ENCODE measurements at regions not wholly inside any gene's neighbourhood (a gene's known extent, or its start where the extent isn't known, plus 50 kb on each side); places are given as distances from the start of the nearest gene placed in this dataset.

DNA sequence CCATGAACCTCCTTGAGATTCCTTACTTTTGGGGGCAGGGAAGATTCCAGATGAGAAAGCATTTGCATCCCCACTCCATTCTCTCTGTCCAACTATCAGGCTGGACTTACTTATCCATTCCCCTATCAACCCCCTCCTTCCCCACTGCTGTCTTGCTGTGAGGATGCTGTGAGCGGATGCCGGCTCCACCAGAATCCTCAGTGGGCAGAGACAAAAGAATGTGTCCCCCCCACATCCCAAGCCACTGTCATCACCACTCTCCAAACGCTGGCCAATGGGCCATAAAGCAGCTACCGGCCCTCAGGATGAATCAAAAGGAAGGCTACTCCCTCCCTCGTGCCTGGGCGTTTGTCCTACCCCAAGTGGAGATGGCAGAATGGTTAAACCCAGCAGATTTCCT is 173.0 kb upstream of the NTF3 start:
- WGBS, result 85% methylated on average over 6 of the region's 6 CpGs
- intact Hi-C loops (cut with DNase I), result no loop called here
- peaks cover 0 to 6% (median 0%) of the 10 kb centered on the region in 4 donors for H3K27me3 ChIP-seq

DNA sequence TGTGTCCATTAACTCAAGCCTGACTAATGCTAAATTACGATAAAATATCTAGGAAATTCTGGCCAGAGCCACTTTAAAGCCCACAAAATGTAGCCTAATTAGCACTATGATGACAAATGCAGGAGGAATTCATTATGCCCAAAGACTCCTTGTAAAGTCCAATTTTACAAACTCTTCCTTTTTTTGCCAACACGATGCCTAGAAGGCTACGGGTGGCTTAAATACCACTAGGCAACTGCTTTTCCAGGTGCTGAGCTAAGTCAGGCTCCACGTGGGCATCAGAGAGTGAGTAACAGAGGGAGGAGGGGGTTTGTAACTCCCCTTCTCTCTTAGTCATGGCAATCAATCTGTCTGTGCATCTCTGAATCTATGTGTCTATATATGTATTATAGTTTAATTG is 172.4 kb upstream of the NTF3 start:
- 80% methylated on average over 4 of the region's 4 CpGs for whole genome bisulfite sequencing
- H3K36me3 ChIP-seq, result no peaks in the 10 kb centered on the region
- H3K9me3 ChIP-seq, result no peaks in the 10 kb centered on the region
- no peak overlapping the region for H3K27ac ChIP-seq (replicated peaks in 1 of 4)
- no peaks in the 10 kb centered on the region for H3K4me1 ChIP-seq
- H3K27me3 ChIP-seq, result peaks cover 0 to 6% (median 0%) of the 10 kb centered on the region in 4 donors
- intact Hi-C loops (cut with DNase I), result no loop called here
- TF ChIP-seq, protein P1, sequence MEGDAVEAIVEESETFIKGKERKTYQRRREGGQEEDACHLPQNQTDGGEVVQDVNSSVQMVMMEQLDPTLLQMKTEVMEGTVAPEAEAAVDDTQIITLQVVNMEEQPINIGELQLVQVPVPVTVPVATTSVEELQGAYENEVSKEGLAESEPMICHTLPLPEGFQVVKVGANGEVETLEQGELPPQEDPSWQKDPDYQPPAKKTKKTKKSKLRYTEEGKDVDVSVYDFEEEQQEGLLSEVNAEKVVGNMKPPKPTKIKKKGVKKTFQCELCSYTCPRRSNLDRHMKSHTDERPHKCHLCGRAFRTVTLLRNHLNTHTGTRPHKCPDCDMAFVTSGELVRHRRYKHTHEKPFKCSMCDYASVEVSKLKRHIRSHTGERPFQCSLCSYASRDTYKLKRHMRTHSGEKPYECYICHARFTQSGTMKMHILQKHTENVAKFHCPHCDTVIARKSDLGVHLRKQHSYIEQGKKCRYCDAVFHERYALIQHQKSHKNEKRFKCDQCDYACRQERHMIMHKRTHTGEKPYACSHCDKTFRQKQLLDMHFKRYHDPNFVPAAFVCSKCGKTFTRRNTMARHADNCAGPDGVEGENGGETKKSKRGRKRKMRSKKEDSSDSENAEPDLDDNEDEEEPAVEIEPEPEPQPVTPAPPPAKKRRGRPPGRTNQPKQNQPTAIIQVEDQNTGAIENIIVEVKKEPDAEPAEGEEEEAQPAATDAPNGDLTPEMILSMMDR (IDR thresholded peaks at IDR 0.05), result no peak
- no peak for TF ChIP-seq POLR2AphosphoS5 (IDR thresholded peaks at IDR 0.05)
- TF ChIP-seq EP300 (IDR thresholded peaks at IDR 0.05), result no peak
- TF ChIP-seq POLR2A (IDR thresholded peaks at IDR 0.05; ENCODE audit: low read depth), result no peak
- no peak overlapping the region for H3K4me3 ChIP-seq
- DNase-seq (ENCODE audit: extremely low spot score), result no peak

More for the DNA sequence above, 173.0 kb upstream of the NTF3 start:
- TF ChIP-seq POLR2AphosphoS5 (IDR thresholded peaks at IDR 0.05) (no peak), EP300 (IDR thresholded peaks at IDR 0.05) (no peak), POLR2A (IDR thresholded peaks at IDR 0.05; ENCODE audit: low read depth) (no peak)
- TF ChIP-seq, protein P1 (IDR thresholded peaks at IDR 0.05), result no peak
- Histone ChIP-seq H3K36me3 (no peaks in the 10 kb centered on the region), H3K27ac (replicated peaks in 1 of 4) (no peak overlapping the region), H3K9me3 (no peaks in the 10 kb centered on the region), H3K4me3 (no peak overlapping the region), H3K4me1 (no peaks in the 10 kb centered on the region)
- no peak for DNase-seq (ENCODE audit: extremely low spot score)

DNA sequence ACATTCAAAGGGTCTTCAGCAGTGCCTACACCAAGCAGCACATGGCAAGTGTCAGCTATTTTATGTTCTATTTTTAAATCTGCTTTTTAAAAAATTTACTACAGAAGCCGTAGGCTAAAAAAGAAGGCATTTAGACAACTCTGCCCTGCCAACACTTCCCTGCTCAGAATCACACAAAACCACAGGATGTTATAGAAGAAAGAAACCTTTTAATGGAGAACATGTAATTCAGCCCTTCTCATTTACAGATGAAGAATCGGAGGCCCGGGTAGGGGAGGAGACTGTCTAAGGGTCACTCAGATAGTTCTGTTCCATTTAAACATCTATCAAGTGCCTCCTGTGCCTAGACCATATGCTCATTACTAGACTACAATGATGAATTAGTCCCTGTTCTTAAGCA is 171.8 kb upstream of the NTF3 start:
- no peaks in the 10 kb centered on the region for H3K4me1 ChIP-seq
- no peak for DNase-seq (ENCODE audit: extremely low spot score)
- H3K36me3 ChIP-seq, result no peaks in the 10 kb centered on the region
- intact Hi-C loops (cut with DNase I), result no loop called here
- peaks cover 0 to 6% (median 0%) of the 10 kb centered on the region in 4 donors for H3K27me3 ChIP-seq
- H3K9me3 ChIP-seq, result no peaks in the 10 kb centered on the region
- H3K4me3 ChIP-seq, result no peak overlapping the region
- H3K27ac ChIP-seq (replicated peaks in 1 of 4), result no peak overlapping the region
- TF ChIP-seq POLR2A (IDR thresholded peaks at IDR 0.05; ENCODE audit: low read depth), result no peak
- TF ChIP-seq POLR2AphosphoS5 (IDR thresholded peaks at IDR 0.05), result no peak
- TF ChIP-seq, protein P1 (IDR thresholded peaks at IDR 0.05), result no peak
- TF ChIP-seq EP300 (IDR thresholded peaks at IDR 0.05), result no peak
- WGBS, result 63% methylated on average over 3 of the region's 3 CpGs

DNA sequence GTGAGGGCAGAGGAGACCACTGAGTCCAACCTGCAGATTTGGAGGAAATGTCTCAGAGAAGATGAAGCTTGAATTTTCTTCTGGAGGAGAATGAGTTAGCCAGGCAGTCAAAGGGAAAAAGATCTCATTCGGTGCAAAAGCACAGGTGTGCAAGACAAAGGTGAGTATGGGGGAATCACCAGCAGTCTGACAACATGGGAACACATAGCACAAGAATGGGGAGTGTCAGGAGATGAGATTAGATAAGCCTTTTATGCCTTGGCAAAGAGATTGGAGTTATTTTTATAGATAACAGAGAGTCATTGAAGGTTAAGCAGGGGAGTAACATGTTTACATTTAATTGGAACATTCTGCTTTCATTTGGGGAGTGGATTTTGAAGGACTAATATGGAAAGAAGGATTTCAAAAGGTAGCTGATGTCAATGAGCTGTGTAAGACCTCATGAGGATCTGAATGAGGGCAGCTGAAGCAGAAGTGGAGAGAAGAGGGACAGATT is 171.3 kb upstream of the NTF3 start:
- H3K27ac ChIP-seq (replicated peaks in 1 of 4), result no peak overlapping the region
- no peak for DNase-seq (ENCODE audit: extremely low spot score)
- peaks cover 0 to 6% (median 0%) of the 10 kb centered on the region in 4 donors for H3K27me3 ChIP-seq
- H3K36me3 ChIP-seq, result no peaks in the 10 kb centered on the region
- TF ChIP-seq POLR2AphosphoS5 (IDR thresholded peaks at IDR 0.05) (no peak), EP300 (IDR thresholded peaks at IDR 0.05) (no peak), POLR2A (IDR thresholded peaks at IDR 0.05; ENCODE audit: low read depth) (no peak)
- TF ChIP-seq, protein P1 (IDR thresholded peaks at IDR 0.05), result no peak
- H3K4me3 ChIP-seq, result no peak overlapping the region
- intact Hi-C loops (cut with DNase I), result no loop called here
- no peaks in the 10 kb centered on the region for H3K4me1 ChIP-seq
- 80% methylated on average over 1 of the region's 1 CpG for WGBS
- H3K9me3 ChIP-seq, result no peaks in the 10 kb centered on the region

DNA sequence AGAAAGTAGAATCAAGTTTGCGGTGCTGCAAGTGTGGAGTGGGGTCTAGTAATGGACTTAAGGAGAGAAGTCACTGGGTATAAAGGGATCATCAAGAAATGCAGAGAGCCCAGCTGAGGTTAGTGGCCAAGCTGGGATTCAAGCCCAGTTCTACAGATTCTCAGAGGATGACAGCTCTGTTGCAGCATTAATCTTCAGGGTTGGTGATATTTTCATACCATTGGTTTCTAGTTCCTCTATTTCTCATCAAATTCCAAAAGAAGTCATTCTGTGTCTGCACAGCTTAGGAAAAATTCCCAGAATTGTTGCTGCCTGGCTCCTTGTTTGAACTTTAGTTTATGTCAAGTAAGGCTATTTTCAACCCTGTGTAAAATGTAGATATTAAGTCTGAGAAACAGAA is 169.5 kb upstream of the NTF3 start:
- intact Hi-C loops (cut with DNase I), result no loop called here

More for the DNA sequence above, 169.5 kb upstream of the NTF3 start:
- H3K4me1 ChIP-seq, result no peaks in the 10 kb centered on the region
- H3K9me3 ChIP-seq, result no peaks in the 10 kb centered on the region
- 87% methylated on average over 1 of the region's 1 CpG for WGBS
- DNase-seq (ENCODE audit: extremely low spot score), result no peak
- no peak overlapping the region for H3K4me3 ChIP-seq
- TF ChIP-seq, protein P1 (IDR thresholded peaks at IDR 0.05), result no peak
- TF ChIP-seq EP300 (IDR thresholded peaks at IDR 0.05) (no peak), POLR2A (IDR thresholded peaks at IDR 0.05; ENCODE audit: low read depth) (no peak), POLR2AphosphoS5 (IDR thresholded peaks at IDR 0.05) (no peak)
- H3K27ac ChIP-seq (replicated peaks in 1 of 4), result no peak overlapping the region
- no peaks in the 10 kb centered on the region for H3K36me3 ChIP-seq
- peaks cover 0 to 4% (median 0%) of the 10 kb centered on the region in 4 donors for H3K27me3 ChIP-seq

Measured in esophagus muscularis mucosa (tissue), 4 donors.